ENCODE measurements at regions not wholly inside any gene's neighbourhood (a gene's known extent, or its start where the extent isn't known, plus 50 kb on each side); places are given as distances from the start of the nearest gene placed in this dataset.

DNA sequence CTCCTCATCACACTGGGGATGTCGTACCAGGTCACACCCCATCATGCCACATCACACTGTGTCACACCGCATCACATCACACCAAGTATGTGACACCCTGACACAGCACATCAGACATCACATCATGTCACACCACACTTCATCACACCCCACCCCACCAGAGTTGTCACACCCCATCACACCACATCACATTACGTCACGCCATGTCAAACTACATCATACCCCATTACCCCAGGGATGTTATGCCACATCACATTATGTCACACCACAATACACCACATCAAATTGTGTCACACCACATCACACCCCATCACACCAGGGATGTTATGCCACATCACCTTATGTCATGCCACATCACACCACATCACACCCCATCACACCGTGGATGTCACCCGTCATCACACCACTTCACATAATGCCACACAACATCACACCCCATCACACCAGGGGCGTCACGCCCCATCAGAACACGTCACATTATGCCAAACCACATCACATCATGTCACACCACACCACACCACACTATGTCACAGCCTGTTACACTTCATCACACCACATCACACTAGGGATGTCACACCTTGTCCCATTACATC lies 133.6 kb downstream of the TMEM121 start:
- no peak for TF ChIP-seq ZNF274 (IDR thresholded peaks at IDR 0.05; ENCODE audit: low read depth, low read length)
- no peak for TF ChIP-seq YY1 (IDR thresholded peaks at IDR 0.05; ENCODE audit: insufficient read depth, insufficient read length)
- TF ChIP-seq SUZ12 (IDR thresholded peaks at IDR 0.05; ENCODE audit: extremely low read depth, insufficient read depth, insufficient read length) = no peak

Measured in NT2/D1 (cell line).